ENCODE measurements at regions not wholly inside any gene's neighbourhood (a gene's known extent, or its start where the extent isn't known, plus 50 kb on each side); places are given as distances from the start of the nearest gene placed in this dataset.
"Not testable (repeated sequence)": the region's sequence is repeated elsewhere in the genome, so short reads cannot be mapped to it uniquely, and the experiment has no call there.

DNA sequence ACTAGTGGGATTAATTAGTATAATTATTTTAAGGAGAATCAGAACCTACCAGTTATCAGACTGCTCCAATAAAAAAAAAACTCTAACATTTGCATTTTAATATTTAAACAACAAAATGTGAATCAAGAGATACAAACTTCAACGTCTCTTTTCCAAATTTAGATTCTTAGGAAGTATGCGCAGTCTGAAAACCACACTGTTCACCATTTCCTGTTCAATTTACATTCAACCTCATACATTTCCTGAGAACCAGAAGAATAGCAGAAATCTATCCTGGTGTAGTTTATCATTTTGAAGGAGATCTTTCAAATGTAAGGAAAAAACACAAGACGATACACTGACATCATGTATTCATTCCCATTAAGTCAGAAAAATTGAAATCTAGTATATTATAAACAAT is 869.2 kb downstream of the EFNA5 start:
- Histone ChIP-seq H3K27me3 (ENCODE audit: control insufficient read depth, insufficient read depth, low read length) (no peaks in the 10 kb centered on the region), H3K4me3 (ENCODE audit: low read depth, low read length) (no peak overlapping the region), H3K36me3 (ENCODE audit: control insufficient read depth, insufficient read depth, low read length) (no peaks in the 10 kb centered on the region)
- TF ChIP-seq, protein P1, sequence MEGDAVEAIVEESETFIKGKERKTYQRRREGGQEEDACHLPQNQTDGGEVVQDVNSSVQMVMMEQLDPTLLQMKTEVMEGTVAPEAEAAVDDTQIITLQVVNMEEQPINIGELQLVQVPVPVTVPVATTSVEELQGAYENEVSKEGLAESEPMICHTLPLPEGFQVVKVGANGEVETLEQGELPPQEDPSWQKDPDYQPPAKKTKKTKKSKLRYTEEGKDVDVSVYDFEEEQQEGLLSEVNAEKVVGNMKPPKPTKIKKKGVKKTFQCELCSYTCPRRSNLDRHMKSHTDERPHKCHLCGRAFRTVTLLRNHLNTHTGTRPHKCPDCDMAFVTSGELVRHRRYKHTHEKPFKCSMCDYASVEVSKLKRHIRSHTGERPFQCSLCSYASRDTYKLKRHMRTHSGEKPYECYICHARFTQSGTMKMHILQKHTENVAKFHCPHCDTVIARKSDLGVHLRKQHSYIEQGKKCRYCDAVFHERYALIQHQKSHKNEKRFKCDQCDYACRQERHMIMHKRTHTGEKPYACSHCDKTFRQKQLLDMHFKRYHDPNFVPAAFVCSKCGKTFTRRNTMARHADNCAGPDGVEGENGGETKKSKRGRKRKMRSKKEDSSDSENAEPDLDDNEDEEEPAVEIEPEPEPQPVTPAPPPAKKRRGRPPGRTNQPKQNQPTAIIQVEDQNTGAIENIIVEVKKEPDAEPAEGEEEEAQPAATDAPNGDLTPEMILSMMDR (IDR thresholded peaks at IDR 0.05; ENCODE audit: insufficient read depth, low read length, severe bottlenecking), result no peak
- FAIRE-seq, result no peak
- DNase-seq (ENCODE audit: low read depth), result no peak

DNA sequence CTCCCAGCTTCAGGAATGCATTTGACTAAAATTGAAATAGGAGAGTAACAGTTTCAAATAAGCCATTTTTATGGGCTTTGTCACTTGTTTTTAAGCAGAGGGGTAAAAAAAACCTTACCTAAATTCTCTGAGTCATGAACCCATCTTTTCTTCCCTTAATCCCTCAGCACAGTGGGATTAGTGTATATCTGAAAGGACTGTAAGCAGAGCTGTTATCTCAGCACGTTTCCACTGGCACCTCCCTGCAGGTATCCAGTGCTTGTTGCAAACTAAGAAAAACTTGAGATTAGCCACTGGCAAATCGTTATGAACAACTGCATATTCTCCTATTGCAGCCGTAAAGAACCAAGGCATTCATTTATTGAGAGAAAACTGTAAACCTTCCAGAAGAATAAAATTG is 872.7 kb downstream of the EFNA5 start:
- TF ChIP-seq, protein P1 (IDR thresholded peaks at IDR 0.05; ENCODE audit: insufficient read depth, low read length, severe bottlenecking), result no peak
- H3K4me3 ChIP-seq (ENCODE audit: low read depth, low read length), result no peak overlapping the region
- no peak for FAIRE-seq
- H3K36me3 ChIP-seq (ENCODE audit: control insufficient read depth, insufficient read depth, low read length), result no peaks in the 10 kb centered on the region
- no peak for DNase-seq (ENCODE audit: low read depth)
- H3K27me3 ChIP-seq (ENCODE audit: control insufficient read depth, insufficient read depth, low read length), result no peaks in the 10 kb centered on the region

DNA sequence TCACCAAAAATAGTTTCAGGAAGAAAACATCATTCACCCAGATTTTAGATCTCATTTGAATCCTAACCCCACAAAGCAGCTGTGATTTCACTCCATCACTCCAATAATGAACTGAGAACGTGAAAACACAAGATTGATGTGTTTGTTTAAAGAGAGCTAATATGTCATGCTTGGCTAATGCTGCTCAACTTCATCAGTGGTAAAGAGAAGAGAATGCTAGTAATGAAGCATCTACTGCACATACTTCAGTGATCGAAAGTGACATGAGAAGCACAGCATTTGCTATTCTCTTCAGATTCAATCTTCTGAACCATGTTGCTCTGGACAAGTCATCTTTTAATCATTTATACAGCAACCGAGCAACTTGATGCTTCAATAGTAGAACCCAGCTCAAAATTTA is 874.7 kb downstream of the EFNA5 start:
- DNase-seq (ENCODE audit: low read depth) (no peak), FAIRE-seq (no peak)
- Histone ChIP-seq H3K4me3 (ENCODE audit: low read depth, low read length) (no peak overlapping the region), H3K27me3 (ENCODE audit: control insufficient read depth, insufficient read depth, low read length) (no peaks in the 10 kb centered on the region), H3K36me3 (ENCODE audit: control insufficient read depth, insufficient read depth, low read length) (no peaks in the 10 kb centered on the region)
- TF ChIP-seq, protein P1 (IDR thresholded peaks at IDR 0.05; ENCODE audit: insufficient read depth, low read length, severe bottlenecking), result no peak

DNA sequence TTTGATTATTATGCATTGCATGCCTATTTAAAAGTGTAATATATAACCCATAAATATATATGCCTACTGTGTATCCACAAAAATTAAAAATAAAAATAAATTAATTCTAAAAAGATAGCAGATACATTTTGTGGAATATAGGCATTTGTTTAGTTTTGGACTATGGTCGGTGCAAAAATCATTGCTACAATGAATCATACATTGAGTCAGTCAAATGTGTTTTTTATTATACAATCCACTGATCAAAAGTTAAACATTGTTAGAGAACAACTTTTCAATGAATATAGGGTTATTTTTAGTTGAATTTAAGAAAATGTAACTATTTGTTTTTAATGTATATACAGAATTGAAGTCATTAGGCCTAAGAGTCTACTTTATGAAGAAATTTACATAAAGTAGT is 885.9 kb downstream of the EFNA5 start:
- no peaks in the 10 kb centered on the region for H3K27me3 ChIP-seq (ENCODE audit: control insufficient read depth, insufficient read depth, low read length)
- TF ChIP-seq, protein P1 (IDR thresholded peaks at IDR 0.05; ENCODE audit: insufficient read depth, low read length, severe bottlenecking), result no peak
- no peak for DNase-seq (ENCODE audit: low read depth)
- FAIRE-seq, result no peak
- H3K36me3 ChIP-seq (ENCODE audit: control insufficient read depth, insufficient read depth, low read length), result no peaks in the 10 kb centered on the region
- no peak overlapping the region for H3K4me3 ChIP-seq (ENCODE audit: low read depth, low read length)

DNA sequence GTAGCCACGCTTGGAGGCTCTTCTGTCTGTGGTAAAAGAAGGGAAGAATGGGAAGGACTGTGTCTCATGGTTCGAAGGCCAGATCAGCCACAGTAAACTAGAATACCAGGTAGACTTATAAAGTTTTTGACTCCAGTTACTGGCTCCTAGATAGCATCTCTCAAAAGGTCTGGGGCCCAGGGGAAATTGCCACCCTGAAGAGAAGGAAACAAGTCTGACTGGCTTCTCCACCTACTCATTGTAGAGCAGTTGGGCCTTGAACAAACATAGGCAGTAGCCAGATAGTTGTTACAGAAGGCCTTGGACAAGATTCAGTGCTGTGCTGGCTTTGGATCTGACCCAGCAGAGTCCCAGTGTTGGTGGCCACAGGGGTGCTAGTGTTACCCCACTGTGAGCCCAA is 890.4 kb downstream of the EFNA5 start:
- no peaks in the 10 kb centered on the region for H3K36me3 ChIP-seq (ENCODE audit: control insufficient read depth, insufficient read depth, low read length)
- no peaks in the 10 kb centered on the region for H3K27me3 ChIP-seq (ENCODE audit: control insufficient read depth, insufficient read depth, low read length)
- FAIRE-seq (no peak), DNase-seq (ENCODE audit: low read depth) (no peak)
- H3K4me3 ChIP-seq (ENCODE audit: low read depth, low read length), result no peak overlapping the region
- TF ChIP-seq, protein P1 (IDR thresholded peaks at IDR 0.05; ENCODE audit: insufficient read depth, low read length, severe bottlenecking), result no peak

DNA sequence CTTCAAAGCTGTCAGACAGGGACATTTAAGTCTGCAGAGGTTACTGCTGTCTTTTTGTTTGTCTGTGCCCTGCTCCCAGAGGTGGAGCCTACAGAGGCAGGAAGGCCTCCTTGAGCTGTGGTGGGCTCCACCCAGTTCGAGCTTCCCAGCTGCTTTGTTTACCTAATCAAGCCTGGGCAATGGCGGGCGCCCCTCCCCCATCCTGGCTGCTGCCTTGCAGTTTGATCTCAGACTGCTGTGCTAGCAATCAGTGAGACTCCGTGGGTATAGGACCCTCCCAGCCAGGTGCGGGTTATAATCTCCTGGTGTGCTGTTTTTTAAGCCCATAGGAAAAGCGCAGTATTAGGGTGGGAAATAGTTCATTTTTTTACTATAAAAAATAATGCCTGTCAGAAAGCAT is 894.2 kb downstream of the EFNA5 start:
- not testable (repeated sequence) for H3K36me3 ChIP-seq (ENCODE audit: control insufficient read depth, insufficient read depth, low read length); H3K27me3 ChIP-seq (ENCODE audit: control insufficient read depth, insufficient read depth, low read length); DNase-seq (ENCODE audit: low read depth); H3K4me3 ChIP-seq (ENCODE audit: low read depth, low read length); FAIRE-seq
